ENCODE measurements at regions not wholly inside any gene's neighbourhood (a gene's known extent, or its start where the extent isn't known, plus 50 kb on each side); places are given as distances from the start of the nearest gene placed in this dataset.

- intact Hi-C loops (cut with micrococcal nuclease) = no loop called here
Measured at GRCh38 chr1:193726722-193727121, 540.3 kb upstream of the B3GALT2 start.

GRCh38 chr1:193712392-193712791 is 526.0 kb upstream of the B3GALT2 start:
- Mint-ChIP-seq H3K36me3 (ENCODE audit: low read depth) (no peaks in the 10 kb centered on the region), H3K9me3 (no peaks in the 10 kb centered on the region), H3K4me1 (no peaks in the 10 kb centered on the region), H3K4me3 (no peak overlapping the region), H3K27me3 (no peaks in the 10 kb centered on the region), H3K27ac (no peak overlapping the region)
- ChIA-PET POLR2A (no interaction called here), CTCF (no interaction called here)
- TF ChIP-seq CTCF (IDR thresholded peaks at IDR 0.05) = no peak
- ATAC-seq (ENCODE audit: low read depth) = no peak
- DNase-seq = no peak
- intact Hi-C loops (cut with micrococcal nuclease) = no loop called here

More at GRCh38 chr1:193726722-193727121, 540.3 kb upstream of the B3GALT2 start:
- TF ChIP-seq CTCF (IDR thresholded peaks at IDR 0.05) = no peak
- no peak for DNase-seq
- Mint-ChIP-seq H3K27ac (no peak overlapping the region), H3K4me3 (no peak overlapping the region), H3K27me3 (peaks cover 5% of the 10 kb centered on the region), H3K9me3 (no peaks in the 10 kb centered on the region), H3K36me3 (ENCODE audit: low read depth) (no peaks in the 10 kb centered on the region), H3K4me1 (no peaks in the 10 kb centered on the region)
- ChIA-PET POLR2A (no interaction called here), CTCF (no interaction called here)
- ATAC-seq (ENCODE audit: low read depth) = no peak

GRCh38 chr1:193709607-193710006 is 523.2 kb upstream of the B3GALT2 start:
- ATAC-seq (ENCODE audit: low read depth) = no peak
- Mint-ChIP-seq H3K27ac (no peak overlapping the region), H3K9me3 (no peaks in the 10 kb centered on the region), H3K4me3 (no peak overlapping the region), H3K4me1 (no peaks in the 10 kb centered on the region), H3K27me3 (no peaks in the 10 kb centered on the region), H3K36me3 (ENCODE audit: low read depth) (no peaks in the 10 kb centered on the region)
- no peak for TF ChIP-seq CTCF (IDR thresholded peaks at IDR 0.05)
- POLR2A ChIA-PET = no interaction called here
- no peak for DNase-seq
- intact Hi-C loops (cut with micrococcal nuclease) = no loop called here
- CTCF ChIA-PET = no interaction called here

GRCh38 chr1:193707271-193708021 is 521.0 kb upstream of the B3GALT2 start:
- no peaks in the 10 kb centered on the region for H3K27me3 Mint-ChIP-seq
- no peak overlapping the region for H3K27ac Mint-ChIP-seq
- TF ChIP-seq CTCF (IDR thresholded peaks at IDR 0.05) = no peak
- POLR2A ChIA-PET = no interaction called here
- DNase-seq = no peak
- CTCF ChIA-PET = no interaction called here
- no peaks in the 10 kb centered on the region for H3K36me3 Mint-ChIP-seq (ENCODE audit: low read depth)
- no peak overlapping the region for H3K4me3 Mint-ChIP-seq
- no peaks in the 10 kb centered on the region for H3K9me3 Mint-ChIP-seq
- no peaks in the 10 kb centered on the region for H3K4me1 Mint-ChIP-seq
- ATAC-seq (ENCODE audit: low read depth) = no peak
- intact Hi-C loops (cut with micrococcal nuclease) = no loop called here

- CTCF ChIA-PET = no interaction called here
- intact Hi-C loops (cut with micrococcal nuclease) = no loop called here
- H3K4me1 Mint-ChIP-seq = no peaks in the 10 kb centered on the region
Measured at GRCh38 chr1:193706766-193707165, 520.4 kb upstream of the B3GALT2 start.

More at GRCh38 chr1:193706766-193707165, 520.4 kb upstream of the B3GALT2 start:
- H3K27ac Mint-ChIP-seq = no peak overlapping the region
- ATAC-seq (ENCODE audit: low read depth) (no peak), DNase-seq (no peak)
- no peak for TF ChIP-seq CTCF (IDR thresholded peaks at IDR 0.05)
- no peaks in the 10 kb centered on the region for H3K9me3 Mint-ChIP-seq
- POLR2A ChIA-PET = no interaction called here
- no peaks in the 10 kb centered on the region for H3K36me3 Mint-ChIP-seq (ENCODE audit: low read depth)
- H3K27me3 Mint-ChIP-seq = no peaks in the 10 kb centered on the region
- H3K4me3 Mint-ChIP-seq = no peak overlapping the region
